DMS153 treated with DMSO at 0.1 percent for 48 hours (cell line): ENCODE measurements at regions not wholly inside any gene's neighbourhood (a gene's known extent, or its start where the extent isn't known, plus 50 kb on each side); places are given as distances from the start of the nearest gene placed in this dataset.
"Not testable (repeated sequence)": the region's sequence is repeated elsewhere in the genome, so short reads cannot be mapped to it uniquely, and the experiment has no call there.

Experiments used
- DNase-seq: peaks from one replicate; lab custom pipeline; 2025; ENCODE audit not compliant: unreplicated experiment; lab: John Stamatoyannopoulos, UW

GRCh38 chr12:89072294-89073026 is 279.8 kb downstream of the DUSP6 start:
- no peak for DNase-seq

GRCh38 chr12:89070603-89071002 is 281.7 kb downstream of the DUSP6 start:
- DNase-seq: no peak

GRCh38 chr12:89069431-89069830 is 282.9 kb downstream of the DUSP6 start:
- no peak for DNase-seq

- no peak for DNase-seq
Observed at GRCh38 chr12:89067421-89068187, 284.7 kb downstream of the DUSP6 start.

GRCh38 chr12:89064780-89065179 is 287.5 kb downstream of the DUSP6 start:
- no peak for DNase-seq

- DNase-seq: no peak
Observed at GRCh38 chr12:89064151-89064550, 288.1 kb downstream of the DUSP6 start.

- DNase-seq: no peak
Observed at GRCh38 chr12:89062996-89063395, 289.3 kb downstream of the DUSP6 start.

- no peak for DNase-seq
Observed at GRCh38 chr12:89059721-89060541, 292.4 kb downstream of the DUSP6 start.

GRCh38 chr12:89059056-89059455 is 293.2 kb downstream of the DUSP6 start:
- no peak for DNase-seq

- DNase-seq: no peak
Observed at GRCh38 chr12:89058402-89058801, 293.9 kb downstream of the DUSP6 start.

GRCh38 chr12:89053817-89054216 is 298.5 kb downstream of the DUSP6 start:
- DNase-seq: not testable (repeated sequence)

- DNase-seq: peak; percentile 45
Observed at GRCh38 chr12:89051065-89051677, 301.1 kb downstream of the DUSP6 start.

GRCh38 chr12:89047856-89048418 is 304.4 kb downstream of the DUSP6 start:
- no peak for DNase-seq

GRCh38 chr12:89041078-89041477 is 311.2 kb downstream of the DUSP6 start:
- DNase-seq: no peak

- DNase-seq: peak; percentile 4
Observed at GRCh38 chr12:89040146-89040964, 311.9 kb downstream of the DUSP6 start.

- DNase-seq: no peak
Observed at GRCh38 chr12:89038831-89039512, 313.3 kb downstream of the DUSP6 start.

GRCh38 chr12:89033062-89033461 is 319.2 kb downstream of the DUSP6 start:
- no peak for DNase-seq

- no peak for DNase-seq
Observed at GRCh38 chr12:89029961-89030360, 322.3 kb downstream of the DUSP6 start.

GRCh38 chr12:89024580-89024979 is 327.7 kb downstream of the DUSP6 start:
- DNase-seq: no peak
